A204.1 (cell line): ENCODE measurements at regions not wholly inside any gene's neighbourhood (a gene's known extent, or its start where the extent isn't known, plus 50 kb on each side); places are given as distances from the start of the nearest gene placed in this dataset.

Experiments used
- FAIRE-seq: peaks from 2 replicates; lab custom pipeline; 2012; peaks lifted over from hg19 to GRCh38; lab: Jason Lieb, UNC

DNA sequence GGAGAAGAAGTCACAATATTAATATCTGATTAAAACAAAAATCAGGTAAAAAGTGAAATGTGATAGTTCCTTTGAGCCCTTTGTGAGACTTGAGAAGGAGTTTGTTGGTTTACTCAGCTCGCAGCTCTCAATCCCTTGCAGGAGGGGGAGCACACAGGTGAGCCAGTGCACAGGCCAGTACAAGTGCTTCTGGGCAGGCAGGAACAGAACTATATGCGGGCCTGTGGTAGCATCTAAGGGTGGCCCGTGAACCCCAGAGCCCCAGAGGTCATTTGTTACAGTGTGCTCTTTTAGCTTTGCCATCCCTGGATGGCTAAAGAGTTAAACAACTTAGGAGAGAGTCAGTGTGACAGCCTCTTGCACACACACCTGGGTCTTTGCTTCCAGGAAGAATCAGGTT, 215.3 kb upstream of the EDIL3 start:
- FAIRE-seq = no peak

DNA sequence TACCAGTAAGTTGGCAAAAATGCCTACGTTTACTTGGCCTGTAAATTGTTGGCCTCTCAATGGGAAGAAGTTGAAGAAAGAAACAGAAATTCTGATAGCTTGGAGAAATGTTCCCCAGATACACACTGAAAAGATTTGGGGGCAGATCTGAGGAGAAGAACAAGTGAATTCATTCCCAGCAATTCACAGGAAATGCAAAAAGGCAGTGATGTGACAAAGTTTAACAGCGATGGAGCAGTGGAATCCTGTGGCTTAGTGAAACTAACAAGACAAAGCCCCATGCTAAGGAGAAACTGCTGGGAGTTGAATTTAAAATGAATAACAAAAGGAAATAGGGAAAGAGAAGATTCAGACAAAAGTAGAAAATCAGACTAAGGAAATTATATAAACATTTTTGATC, 213.2 kb upstream of the EDIL3 start:
- FAIRE-seq = no peak

DNA sequence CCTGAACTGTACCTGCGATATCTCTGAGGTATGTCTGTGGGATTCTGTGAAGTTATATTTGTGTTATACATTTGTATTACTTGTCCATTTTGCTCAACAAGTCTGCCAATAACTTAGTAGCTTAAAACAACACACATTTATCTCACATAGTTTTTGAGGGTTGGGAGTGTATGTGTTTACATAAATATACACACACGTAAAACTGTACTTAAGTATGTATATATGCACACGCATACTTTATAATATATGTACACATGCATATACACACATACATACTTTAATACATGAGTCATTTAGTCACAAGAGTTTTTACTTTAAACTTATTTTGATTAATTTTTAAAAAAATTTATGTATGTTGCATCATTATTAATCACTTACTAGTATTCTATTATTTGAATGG, 205.9 kb upstream of the EDIL3 start:
- FAIRE-seq = peak; percentile 27

DNA sequence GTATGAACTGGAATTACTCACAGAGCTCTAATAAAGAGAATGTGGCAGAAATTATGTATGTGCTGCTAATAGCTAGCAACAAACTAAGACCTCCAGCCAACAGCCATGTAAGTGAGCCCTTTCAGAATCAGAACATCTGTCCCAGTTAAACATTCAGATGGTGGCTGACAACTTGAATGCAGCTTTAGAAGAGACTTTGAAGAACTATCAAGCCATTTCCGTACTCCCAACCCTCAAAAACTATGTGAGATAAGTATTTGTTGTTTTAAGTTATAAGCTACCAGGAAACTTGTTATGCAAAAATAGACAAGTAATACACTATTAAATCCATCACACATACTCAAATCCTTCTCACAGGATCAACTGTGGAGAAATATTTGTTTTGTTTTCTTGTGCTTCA, 205.2 kb upstream of the EDIL3 start:
- no peak for FAIRE-seq

DNA sequence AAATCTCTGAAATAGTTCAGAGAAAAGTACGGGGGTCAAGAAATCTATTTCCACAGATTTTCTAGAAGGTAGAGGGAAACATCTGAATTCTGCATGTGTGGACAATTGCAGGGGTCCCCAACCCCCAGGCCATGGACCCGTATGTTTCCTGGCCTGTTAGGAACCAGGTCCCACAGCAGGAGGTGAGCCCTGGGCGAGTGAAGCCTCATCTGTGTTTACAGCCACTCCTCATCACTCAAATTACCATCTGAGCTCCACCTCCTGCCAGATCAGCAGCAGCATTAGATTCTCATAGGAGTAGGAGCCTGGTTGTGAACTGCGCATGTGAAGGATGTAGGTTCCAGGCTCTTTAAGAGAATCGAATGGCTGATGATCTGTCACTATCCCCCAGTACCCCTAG, 200.5 kb upstream of the EDIL3 start:
- no peak for FAIRE-seq

DNA sequence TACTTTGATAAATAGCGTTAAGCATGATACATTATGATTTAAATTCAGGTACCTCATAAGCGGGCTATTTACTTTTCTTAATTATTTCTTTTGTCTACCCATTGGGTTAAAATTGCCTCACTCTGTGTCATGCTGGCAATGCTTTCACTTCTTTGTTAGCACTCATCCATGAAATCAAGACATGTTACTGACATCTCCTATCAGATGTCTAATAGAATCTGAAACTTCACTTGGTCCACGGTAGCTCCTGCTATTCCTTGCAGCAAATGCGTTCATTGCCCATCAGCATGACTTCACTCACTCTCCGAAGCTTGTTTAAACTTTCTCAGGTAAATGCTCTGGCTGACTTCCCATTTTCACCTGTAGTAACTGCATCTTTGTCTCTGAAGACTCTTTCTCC, 193.5 kb upstream of the EDIL3 start:
- no peak for FAIRE-seq

DNA sequence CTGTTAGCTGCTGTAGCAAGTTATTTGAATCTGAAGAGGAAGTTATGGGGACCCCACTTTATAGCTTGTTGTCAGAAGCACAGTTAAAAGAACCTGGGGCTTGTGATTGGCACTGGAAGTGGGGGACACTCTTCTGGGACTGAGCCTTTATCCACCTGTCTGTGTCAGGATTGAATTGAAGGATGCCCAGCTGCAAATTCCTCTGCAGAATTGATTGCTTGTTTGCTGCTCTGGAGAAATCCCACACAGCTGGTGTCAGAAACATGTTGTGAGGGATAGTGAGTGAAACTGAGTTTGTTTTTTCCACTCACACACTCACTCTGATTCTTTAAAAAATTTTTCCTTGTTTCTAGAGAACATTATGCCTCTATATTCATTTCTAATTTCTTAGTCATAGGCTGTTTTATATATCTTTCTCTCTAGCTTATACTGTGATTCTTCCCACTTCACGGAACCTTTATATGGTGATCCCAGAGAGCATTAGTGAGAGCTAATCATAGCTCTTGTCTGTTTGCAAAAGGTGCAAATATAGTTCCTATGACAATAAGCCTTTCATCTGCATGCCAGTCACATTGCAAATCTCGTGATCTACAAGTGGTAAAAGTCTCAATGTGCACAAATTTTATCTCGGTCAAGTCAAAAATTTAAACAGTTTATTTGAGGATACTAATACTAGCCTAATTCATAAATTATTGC, 188.5 kb upstream of the EDIL3 start:
- no peak for FAIRE-seq

DNA sequence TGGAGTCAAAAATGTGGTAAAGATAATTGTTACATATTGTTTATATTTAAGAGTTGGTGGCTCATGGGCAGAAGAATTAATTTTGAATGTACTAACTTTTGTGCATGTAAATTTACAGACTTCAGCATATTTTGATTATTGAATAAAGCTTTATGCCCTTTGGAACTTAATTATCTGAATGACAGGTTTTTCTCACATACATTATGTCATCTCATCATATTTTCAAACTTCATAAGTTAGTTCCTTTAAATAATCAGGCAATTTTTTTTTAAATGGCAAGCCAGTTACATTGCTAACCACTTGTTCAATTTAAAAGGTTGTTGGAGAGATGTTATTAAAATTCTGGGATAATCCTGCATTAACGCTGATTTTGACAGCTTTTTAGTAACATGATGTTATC, 184.6 kb upstream of the EDIL3 start:
- FAIRE-seq = no peak

DNA sequence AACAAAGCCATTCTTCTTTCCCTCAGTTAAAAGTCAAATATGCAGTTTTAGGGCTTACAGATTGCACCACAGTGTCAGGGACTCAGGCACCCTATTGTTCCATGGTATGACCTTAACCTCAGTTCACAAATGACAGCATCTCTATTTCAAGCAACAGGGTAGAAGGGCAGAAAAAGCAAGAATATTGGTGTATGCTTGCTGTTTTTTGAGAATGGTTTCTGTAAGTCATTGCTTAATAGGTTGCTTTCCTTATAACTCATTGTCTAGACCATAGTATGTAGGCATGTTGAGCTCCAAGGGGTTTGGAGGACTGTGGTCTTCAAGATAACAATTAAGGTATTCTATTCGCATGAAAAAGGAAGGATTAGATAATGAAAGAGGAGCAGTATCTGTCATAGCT, 183.5 kb upstream of the EDIL3 start:
- no peak for FAIRE-seq

DNA sequence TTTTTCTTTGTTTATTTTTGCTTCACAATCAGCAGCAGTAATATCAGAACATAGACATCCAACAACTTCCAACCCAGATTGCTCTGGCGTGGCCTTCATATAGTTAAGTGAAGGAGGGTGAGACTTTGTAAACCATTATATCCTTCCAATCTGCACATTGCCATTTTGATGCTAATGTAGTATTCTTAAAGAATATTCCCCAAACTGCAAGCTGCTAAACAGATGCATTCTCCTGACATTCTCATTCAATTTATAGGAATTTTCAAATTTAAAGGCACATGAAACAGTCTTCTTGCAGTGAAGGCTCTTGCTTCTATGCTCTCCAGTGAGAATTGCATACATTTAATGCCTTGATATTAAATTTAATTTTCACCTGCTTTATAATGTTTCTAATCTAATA, 181.2 kb upstream of the EDIL3 start:
- no peak for FAIRE-seq

DNA sequence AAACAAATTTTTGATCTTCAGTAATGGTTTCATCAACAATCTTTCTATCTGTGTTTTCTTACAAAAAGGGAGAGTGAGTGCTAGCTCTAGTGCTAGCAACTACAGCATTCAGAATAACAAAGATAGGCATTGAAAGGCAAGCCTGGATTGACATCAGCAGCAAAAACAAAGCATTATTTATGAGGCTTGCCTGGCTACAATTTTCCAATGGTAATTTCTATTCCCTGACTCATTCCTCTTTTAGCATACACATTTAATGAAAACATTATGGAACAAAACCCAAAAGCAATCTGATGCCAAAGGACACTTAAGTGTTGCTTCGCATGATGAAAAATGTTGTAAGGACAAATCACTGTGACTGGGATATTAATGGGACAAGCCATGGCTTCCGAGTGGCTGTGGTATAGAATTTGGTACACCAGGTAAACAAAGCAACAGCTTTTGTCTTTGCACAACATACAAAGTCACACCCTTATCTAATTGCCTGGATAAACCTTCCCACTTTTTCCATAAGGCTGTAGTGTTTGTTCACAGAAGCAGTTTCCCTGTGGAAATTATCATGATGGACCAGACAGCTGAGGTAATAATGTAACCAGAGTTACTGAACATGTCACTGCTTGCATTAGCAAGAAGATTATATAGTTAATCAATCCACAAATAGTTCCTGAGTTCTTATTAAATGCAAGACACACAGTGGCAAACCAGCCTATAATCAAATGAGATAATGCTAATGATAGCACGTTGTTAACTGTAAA, 179.8 kb upstream of the EDIL3 start:
- no peak for FAIRE-seq

DNA sequence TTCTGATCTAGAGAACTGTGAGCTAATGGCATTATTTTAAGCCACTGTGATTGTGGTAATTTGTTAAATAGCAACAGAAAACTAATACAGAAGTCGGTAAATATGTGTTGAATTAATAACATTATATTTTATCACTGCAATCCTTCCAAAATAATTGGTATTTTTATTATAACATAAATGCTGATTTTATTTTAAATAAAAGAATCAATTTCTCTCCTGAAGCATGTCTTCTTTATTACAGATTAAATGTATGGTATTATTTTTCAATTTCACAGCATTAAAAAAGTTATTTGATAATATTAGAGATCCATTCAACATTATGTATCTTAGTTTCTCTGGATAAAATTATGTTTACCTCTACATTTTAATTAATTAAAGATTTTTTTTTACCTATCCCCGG, 165.5 kb upstream of the EDIL3 start:
- FAIRE-seq = no peak

DNA sequence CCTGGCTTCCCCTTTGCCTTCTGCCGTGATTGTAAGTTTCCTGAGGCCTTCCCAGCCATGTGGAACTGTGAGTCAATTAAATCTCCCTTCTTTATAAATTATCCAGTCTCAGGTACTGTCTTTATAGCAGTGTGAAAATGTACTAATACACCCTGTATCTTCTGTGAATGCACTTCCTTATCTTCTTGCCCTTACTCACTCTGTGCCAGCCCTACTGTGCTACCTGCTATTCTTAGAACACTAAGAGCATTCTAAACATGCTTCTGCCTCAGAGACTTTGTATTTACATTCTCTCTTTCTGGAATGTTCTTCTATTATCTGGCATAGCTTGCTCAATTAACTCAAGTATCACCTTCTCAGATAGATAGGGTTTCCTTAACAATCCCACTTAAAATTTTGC, 164.4 kb upstream of the EDIL3 start:
- FAIRE-seq = no peak

DNA sequence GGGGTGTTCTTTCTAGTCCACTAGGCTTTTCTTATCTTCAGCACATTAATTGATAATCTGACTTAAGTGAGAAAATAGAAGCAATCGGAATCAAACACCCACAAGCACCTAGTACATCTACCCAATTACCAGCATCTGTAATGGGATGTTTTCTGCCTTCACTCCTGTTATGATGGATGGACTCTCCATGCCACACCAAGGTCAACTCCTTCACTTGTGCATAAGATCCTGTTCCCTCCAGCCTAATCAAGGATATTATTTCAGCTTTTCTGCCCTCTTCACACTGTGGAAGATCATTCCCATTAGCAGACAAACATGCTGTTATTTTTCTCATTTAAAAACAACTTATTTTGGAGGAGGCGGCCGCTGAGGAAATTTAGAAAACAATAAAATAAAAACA, 162.0 kb upstream of the EDIL3 start:
- FAIRE-seq = no peak

DNA sequence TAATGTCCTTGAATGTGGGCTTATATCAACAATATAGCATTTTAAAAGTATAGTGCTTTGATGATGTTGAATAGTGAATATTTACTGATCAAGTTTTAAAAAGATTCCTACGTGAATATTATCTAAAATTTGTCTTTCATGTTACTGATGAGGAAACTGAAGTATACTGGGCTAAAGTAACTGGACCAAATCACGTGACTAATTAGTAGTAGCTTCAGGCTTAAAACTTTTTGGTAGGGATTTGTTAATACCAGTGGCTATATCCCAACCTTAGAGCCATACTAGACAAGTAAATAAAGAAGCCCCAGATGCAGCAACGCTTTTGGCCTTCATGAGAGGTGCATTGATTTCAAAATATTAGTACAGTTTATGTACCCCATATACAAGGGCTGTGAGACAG, 152.1 kb upstream of the EDIL3 start:
- no peak for FAIRE-seq

DNA sequence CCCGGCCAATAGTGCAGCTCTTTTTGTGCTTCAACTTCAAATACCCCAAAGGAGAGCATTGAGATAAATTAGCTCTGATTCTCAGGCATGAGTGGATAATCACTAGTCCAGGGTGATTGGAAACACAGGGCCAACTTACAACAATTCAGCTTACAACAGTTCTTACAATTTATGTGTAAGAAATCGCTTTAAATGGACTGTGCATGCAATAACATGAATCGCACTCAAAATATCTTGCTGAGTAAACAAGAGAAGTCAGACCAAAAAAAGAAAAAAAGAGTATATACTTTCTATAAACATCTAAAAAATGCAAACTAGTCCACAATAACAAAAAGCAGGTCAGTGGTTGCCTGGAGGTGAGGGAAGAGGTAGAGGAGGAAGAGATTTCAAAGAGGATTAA, 150.6 kb upstream of the EDIL3 start:
- no peak for FAIRE-seq

DNA sequence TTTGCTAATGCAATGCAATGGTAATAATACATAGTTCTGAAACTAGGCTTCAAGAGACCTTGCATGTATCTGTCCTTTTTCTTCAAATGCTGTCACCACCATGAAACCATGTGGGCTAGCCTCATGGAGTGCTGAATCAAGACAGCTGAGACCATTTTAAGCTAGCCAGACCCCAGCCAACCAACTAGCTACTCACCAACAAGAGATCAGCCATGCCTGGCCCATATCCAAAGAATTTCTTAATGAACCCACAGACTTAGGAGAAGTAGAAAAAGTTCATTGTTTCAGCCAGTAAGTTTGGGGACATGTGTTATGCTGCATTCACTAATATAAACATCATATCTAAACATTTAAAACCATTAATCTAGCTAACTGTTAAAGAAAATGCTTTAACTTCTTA, 139.8 kb upstream of the EDIL3 start:
- no peak for FAIRE-seq

DNA sequence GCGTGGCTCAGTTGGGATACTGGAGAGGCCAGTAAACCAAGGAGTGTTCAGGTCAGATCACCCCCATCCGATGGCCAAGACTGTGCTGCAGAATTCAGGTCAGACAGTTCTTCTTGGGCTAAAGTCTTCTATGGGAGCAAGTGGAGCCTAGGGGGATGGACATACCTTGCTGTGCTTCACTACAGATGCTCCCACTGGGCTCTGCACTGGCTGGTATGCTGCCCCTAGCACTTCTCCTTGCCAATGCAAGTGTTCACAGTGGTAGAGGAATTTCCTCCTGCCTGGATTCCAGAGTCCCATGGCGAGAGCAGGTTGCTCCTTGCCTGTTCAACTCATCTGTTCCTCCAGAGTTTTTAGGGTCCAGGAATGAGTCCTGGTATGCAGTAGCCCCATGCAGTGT, 134.2 kb upstream of the EDIL3 start:
- FAIRE-seq = no peak

DNA sequence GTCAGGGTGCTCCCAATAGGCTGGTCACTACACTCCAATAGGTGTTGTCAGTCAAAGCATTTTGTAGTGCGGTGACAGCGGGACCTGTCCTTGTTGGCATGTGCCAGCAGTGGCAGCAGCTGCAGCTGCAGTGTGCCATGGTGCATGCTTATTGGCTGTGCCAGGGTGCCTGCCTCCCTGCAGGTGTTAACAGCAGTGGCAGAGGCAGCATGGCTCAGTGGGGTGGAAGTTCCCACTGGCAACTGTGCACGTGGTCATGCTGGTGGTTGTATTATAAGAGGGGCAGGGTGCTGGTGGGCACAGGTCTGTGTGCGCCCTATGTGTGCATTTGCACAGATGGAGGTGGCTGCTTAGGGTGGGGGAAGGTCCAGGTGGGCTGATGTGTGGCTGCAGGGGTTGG, 133.7 kb upstream of the EDIL3 start:
- no peak for FAIRE-seq

DNA sequence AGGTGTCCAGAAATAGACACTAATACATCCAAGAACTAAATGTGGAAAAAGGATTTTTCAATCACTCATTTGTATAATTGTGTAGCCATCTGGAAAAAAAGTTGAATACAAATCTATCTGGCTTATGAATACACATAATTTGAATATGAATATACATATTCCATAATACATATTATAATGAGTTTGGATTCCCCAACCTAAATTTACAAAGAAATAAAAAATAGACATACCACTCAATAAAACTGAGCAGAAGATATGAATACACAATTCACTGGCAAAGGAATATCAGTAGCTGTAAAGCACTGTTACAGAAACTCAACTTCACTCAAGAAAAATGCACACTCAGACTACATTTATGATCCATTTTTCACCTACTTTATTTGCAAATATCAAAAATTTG, 121.9 kb upstream of the EDIL3 start:
- no peak for FAIRE-seq

DNA sequence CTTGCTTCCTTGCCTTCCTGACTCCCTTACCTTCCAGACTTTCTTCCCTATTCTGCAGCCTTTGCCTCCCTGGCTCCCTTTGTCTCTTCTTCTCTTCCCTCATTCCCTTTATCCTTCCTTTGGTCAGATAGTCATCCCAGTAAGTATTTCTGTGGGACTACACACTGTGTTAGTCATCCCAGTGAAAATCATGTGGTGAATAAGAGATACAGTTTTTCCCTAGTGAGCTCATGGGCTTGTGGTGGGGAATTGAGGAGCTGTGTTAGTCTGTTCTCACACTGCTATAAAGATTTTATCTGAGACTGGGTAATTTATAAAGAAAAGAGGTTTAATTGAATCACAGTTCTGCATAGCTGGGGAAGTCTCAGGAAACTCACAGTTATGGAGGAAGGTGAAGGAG, 109.8 kb upstream of the EDIL3 start:
- no peak for FAIRE-seq

DNA sequence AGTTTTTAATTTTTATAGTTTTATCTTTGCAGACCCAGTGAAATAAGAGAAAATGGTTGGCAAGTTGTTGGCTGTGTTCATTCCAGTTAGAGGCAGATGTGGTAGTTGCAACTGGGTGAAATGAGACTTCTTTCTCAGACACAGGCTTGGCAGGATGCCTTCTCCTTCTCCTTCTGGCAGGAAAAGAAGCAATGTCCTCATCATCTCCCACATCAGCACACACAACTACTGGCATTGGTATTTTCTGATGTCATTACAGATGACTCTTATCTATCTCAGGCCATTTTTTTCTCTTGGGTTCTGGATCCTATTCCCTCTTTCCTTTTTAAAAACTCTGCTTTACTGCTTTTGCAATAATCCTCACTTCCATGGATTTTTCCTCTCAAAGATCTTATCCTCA, 103.3 kb upstream of the EDIL3 start:
- FAIRE-seq = no peak

DNA sequence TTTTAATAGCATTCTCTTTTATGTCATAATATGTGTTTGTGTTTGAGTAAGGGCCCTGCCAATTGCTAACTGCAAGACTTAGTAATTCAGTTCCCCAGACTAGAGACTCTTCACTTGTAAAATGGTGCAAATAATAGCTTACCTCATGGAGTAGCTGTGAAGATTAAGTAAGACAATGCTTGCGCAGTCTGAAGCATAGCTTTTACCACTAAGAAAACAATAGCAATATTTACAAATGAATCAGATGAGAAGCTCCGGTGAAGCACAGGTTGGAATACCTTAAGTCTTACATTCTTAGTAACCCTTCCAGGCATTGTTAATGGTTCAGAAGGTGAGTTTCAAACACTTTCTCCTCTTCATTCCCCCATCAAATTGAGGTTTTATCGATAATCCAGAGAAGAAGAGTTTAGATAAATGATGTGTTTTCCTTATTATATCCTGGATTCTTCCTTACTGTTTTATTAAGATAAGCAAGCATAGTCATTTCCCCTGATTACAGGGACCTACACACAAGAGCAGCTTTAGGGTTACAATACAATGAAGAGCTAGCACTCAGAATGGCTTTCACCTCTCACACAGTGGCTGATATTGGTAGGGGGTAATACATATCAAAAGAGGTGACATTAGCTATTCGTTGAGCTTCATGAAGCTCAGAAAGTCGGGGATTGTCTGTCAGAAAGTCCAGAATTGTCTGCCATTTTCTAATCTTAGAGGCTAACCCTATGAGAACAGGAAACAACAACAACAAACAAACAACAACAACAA, 96.4 kb upstream of the EDIL3 start:
- FAIRE-seq = no peak

DNA sequence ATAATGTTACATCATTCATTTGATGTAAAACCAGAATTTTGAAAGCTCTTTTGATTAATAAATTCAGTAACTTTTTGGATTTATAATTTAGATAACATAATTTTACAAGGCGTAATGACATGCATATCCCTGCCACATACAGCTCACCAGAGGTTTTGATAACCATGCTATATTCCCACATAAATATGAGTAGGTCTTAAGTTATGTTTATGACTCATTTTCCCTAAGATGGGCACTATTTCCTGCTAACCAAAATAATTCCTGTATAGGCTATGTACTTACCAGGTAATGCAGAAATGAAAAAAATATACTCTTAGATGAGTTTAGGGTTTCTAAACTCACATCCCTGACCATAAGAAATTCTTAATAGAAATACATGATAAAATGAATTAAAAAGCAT, 93.9 kb upstream of the EDIL3 start:
- FAIRE-seq = no peak
